Caco-2 (cell line): ENCODE measurements at regions not wholly inside any gene's neighbourhood (a gene's known extent, or its start where the extent isn't known, plus 50 kb on each side); places are given as distances from the start of the nearest gene placed in this dataset.

Experiments
- BruUV-seq: library from RNA; stranded (reverse); fragments of 400-500 nt; replicated peaks from 2 replicates; lab custom pipeline; 2021; lab: Mats Ljungman, UMichigan
- CTCF ChIA-PET: fragments of 300-600 bp; sonication (Branson Sonifier 250); formaldehyde crosslinking; loops from one replicate; lab custom pipeline; 2022; ENCODE audit warnings: antibody characterized with exemption; lab: Charles Lee
- POLR2A ChIA-PET: fragments of 300-600 bp; sonication (Branson Sonifier 250); formaldehyde crosslinking; loops from one replicate; lab custom pipeline; 2022; ENCODE audit warnings: antibody characterized with exemption; lab: Charles Lee
- DNase-seq, 2 experiments: peaks; one replicate each; pipeline versions ENCODE4 v3.0.0 to v3.0.0-alpha.2; 2020 to 2022
- H3K27me3 ChIP-seq: replicated peaks from 2 replicates; pipeline ENCODE4 v1.6.0; 2011; ENCODE audit warnings: low read length; ENCODE audit not compliant: control insufficient read depth, insufficient read depth
- H3K36me3 ChIP-seq: 2 replicates; pipeline ENCODE4 v1.5.1; 2011; ENCODE audit warnings: low read length; ENCODE audit not compliant: control insufficient read depth, insufficient read depth
- H3K4me1 ChIP-seq: fragments of 250-450 bp; sonication (Bioruptor Pico); 2 replicates; pipeline ENCODE4 v1.5.1; 2020; ENCODE audit warnings: mild to moderate bottlenecking
- H3K4me3 ChIP-seq: 2 replicates; pipeline ENCODE4 v1.5.1; 2011; ENCODE audit warnings: low read depth, mild to moderate bottlenecking, control low read depth, low read length
- H3K9me3 ChIP-seq: fragments of 250-450 bp; sonication (Bioruptor Pico); 2 replicates; pipeline ENCODE4 v1.5.1; 2020; ENCODE audit warnings: mild to moderate bottlenecking, moderate library complexity
- H3K27ac Mint-ChIP-seq: one replicate; pipeline ENCODE4 v1.8.0; 2022; ENCODE audit warnings: mixed read lengths; ENCODE audit not compliant: unreplicated experiment
- H3K27me3 Mint-ChIP-seq: one replicate; pipeline ENCODE4 v1.8.0; 2022; ENCODE audit warnings: mixed read lengths; ENCODE audit not compliant: insufficient read depth, unreplicated experiment
- H3K36me3 Mint-ChIP-seq: one replicate; pipeline ENCODE4 v1.8.0; 2022; ENCODE audit warnings: mild to moderate bottlenecking, mixed read lengths; ENCODE audit not compliant: insufficient read depth, unreplicated experiment
- H3K4me1 Mint-ChIP-seq: one replicate; pipeline ENCODE4 v1.8.0; 2022; ENCODE audit warnings: low read depth, mixed read lengths; ENCODE audit not compliant: unreplicated experiment
- H3K4me3 Mint-ChIP-seq: one replicate; pipeline ENCODE4 v1.8.0; 2022; ENCODE audit warnings: mild to moderate bottlenecking, moderate library complexity, mixed read lengths; ENCODE audit not compliant: unreplicated experiment
- H3K9me3 Mint-ChIP-seq: one replicate; pipeline ENCODE4 v1.8.0; 2022; ENCODE audit warnings: mixed read lengths; ENCODE audit not compliant: unreplicated experiment
- intact Hi-C: fragments of 100-400 bp; cut with micrococcal nuclease; formaldehyde crosslinking; loops from one replicate; pipeline ENCODE4 v1.10.0; 2022; ENCODE audit not compliant: unreplicated experiment
- TF ChIP-seq, protein P1 (sequence below), 2 experiments: fragments of 200-600 bp in 1 of 2; IDR thresholded peaks; 1 replicate in 1 of 2; 2 replicates in 1 of 2; pipeline versions ENCODE4 v1.5.1 to v1.8.0; 2011 to 2022; ENCODE audit warnings: antibody characterized with exemption in 1 of 2, control low read depth in 1 of 2, inconsistent platforms in 1 of 2, low read depth in 1 of 2, low read length in 1 of 2, mild to moderate bottlenecking in 1 of 2, moderate library complexity in 1 of 2; ENCODE audit not compliant: insufficient read depth in 1 of 2, severe bottlenecking in 1 of 2, unreplicated experiment in 1 of 2

DNA sequence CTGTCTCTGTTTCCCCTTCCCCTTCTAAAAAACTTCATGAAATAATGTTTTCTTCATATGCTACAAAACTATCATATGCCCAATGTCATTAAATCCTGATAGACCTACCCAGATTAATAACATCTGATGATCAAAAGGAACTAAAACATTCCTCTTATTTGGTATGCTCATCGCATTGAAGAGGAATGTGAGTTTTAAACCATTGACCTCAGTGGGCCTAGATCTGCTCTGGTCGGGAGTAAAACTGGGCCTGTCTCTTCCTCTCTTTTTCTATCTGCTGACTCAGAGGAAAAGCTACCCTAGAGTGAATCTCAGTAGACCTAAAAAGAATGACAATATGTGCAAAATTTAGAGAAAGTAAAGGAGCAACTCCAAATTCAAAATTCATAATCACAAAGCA, 275.8 kb downstream of the SATB1 start:
- peaks cover 14% of the 10 kb centered on the region for H3K4me1 Mint-ChIP-seq
- intact Hi-C loops, result no loop called here
- POLR2A ChIA-PET, result no interaction called here
- DNase-seq, result no peak
- H3K27ac Mint-ChIP-seq, result no peak overlapping the region
- Histone ChIP-seq H3K36me3 (no peaks in the 10 kb centered on the region), H3K4me3 (no peak overlapping the region), H3K4me1 (peaks cover 9% of the 10 kb centered on the region; the same call in 1 of the 2 replicates), H3K9me3 (no peaks in the 10 kb centered on the region), H3K27me3 (no peaks in the 10 kb centered on the region)
- H3K36me3 Mint-ChIP-seq, result no peaks in the 10 kb centered on the region
- no TSS peak for BruUV-seq
- no peaks in the 10 kb centered on the region for H3K9me3 Mint-ChIP-seq
- CTCF ChIA-PET, result no interaction called here
- TF ChIP-seq, protein P1, sequence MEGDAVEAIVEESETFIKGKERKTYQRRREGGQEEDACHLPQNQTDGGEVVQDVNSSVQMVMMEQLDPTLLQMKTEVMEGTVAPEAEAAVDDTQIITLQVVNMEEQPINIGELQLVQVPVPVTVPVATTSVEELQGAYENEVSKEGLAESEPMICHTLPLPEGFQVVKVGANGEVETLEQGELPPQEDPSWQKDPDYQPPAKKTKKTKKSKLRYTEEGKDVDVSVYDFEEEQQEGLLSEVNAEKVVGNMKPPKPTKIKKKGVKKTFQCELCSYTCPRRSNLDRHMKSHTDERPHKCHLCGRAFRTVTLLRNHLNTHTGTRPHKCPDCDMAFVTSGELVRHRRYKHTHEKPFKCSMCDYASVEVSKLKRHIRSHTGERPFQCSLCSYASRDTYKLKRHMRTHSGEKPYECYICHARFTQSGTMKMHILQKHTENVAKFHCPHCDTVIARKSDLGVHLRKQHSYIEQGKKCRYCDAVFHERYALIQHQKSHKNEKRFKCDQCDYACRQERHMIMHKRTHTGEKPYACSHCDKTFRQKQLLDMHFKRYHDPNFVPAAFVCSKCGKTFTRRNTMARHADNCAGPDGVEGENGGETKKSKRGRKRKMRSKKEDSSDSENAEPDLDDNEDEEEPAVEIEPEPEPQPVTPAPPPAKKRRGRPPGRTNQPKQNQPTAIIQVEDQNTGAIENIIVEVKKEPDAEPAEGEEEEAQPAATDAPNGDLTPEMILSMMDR (IDR thresholded peaks at IDR 0.05; ENCODE audit: insufficient read depth in 1 of 2, low read depth in 1 of 2, low read length in 1 of 2, severe bottlenecking in 1 of 2, unreplicated experiment in 1 of 2), result no peak
- H3K27me3 Mint-ChIP-seq, result no peaks in the 10 kb centered on the region
- H3K4me3 Mint-ChIP-seq, result no peak overlapping the region

DNA sequence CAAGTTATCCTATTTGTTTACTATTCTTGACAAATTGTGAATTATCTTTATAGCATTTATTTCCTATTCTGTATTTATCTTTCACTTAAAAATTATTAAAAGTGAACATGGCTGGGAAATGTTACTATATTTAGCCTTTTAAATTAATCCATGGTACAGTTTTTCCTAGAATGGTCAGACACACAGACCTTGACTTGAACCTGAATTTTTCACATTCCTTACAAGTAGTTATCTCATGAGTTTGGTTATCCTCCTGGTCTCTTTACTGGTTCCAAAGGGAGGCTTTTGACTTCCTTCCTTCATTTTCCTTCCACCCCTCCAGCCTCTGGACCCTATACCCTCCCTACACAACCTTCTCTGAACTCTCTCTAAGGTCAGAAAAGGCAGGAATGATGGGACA, 280.6 kb downstream of the SATB1 start:
- BruUV-seq, result no TSS peak
- H3K4me3 Mint-ChIP-seq, result no peak overlapping the region
- no peaks in the 10 kb centered on the region for H3K9me3 Mint-ChIP-seq
- intact Hi-C loops, result no loop called here
- ChIA-PET POLR2A (no interaction called here), CTCF (no interaction called here)
- Histone ChIP-seq H3K36me3 (no peaks in the 10 kb centered on the region), H3K9me3 (no peaks in the 10 kb centered on the region), H3K4me3 (no peak overlapping the region), H3K27me3 (no peaks in the 10 kb centered on the region), H3K4me1 (no peaks in the 10 kb centered on the region)
- DNase-seq, result no peak
- no peaks in the 10 kb centered on the region for H3K4me1 Mint-ChIP-seq
- H3K36me3 Mint-ChIP-seq, result no peaks in the 10 kb centered on the region
- TF ChIP-seq, protein P1 (IDR thresholded peaks at IDR 0.05; ENCODE audit: insufficient read depth in 1 of 2, low read depth in 1 of 2, low read length in 1 of 2, severe bottlenecking in 1 of 2, unreplicated experiment in 1 of 2), result no peak
- H3K27ac Mint-ChIP-seq, result no peak overlapping the region
- H3K27me3 Mint-ChIP-seq, result no peaks in the 10 kb centered on the region

DNA sequence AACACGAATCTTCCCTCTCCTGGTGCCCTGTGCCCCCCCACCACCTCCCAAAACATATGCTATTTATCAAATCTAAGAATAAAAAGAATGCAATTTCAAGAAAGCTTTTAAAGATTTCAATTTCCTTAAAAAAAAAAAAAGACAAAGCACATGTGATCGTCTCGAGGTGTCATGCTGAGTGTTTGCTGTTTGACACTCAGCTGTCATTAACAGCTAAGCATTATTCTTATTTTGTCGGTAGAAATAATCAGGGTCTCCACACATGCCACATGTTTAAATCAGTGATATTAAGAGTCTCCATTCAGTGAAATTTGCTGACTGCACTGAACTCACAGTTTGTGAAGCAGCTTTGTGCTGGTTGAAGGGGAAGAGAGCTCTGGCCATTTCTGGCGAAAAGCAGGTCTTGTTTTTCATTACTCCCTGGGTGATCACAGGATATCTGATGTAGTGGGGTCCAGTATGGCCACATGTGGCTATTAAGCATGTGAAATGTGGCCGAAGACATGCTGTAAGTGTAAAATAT, 281.8 kb downstream of the SATB1 start:
- H3K36me3 Mint-ChIP-seq, result no peaks in the 10 kb centered on the region
- Histone ChIP-seq H3K9me3 (no peaks in the 10 kb centered on the region), H3K27me3 (no peaks in the 10 kb centered on the region), H3K36me3 (no peaks in the 10 kb centered on the region), H3K4me1 (no peaks in the 10 kb centered on the region), H3K4me3 (no peak overlapping the region)
- CTCF ChIA-PET, result no interaction called here
- H3K27me3 Mint-ChIP-seq, result no peaks in the 10 kb centered on the region
- DNase-seq, result no peak
- no peaks in the 10 kb centered on the region for H3K9me3 Mint-ChIP-seq
- TF ChIP-seq, protein P1 (IDR thresholded peaks at IDR 0.05; ENCODE audit: insufficient read depth in 1 of 2, low read depth in 1 of 2, low read length in 1 of 2, severe bottlenecking in 1 of 2, unreplicated experiment in 1 of 2), result no peak
- POLR2A ChIA-PET, result no interaction called here
- H3K4me3 Mint-ChIP-seq, result no peak overlapping the region
- H3K27ac Mint-ChIP-seq, result no peak overlapping the region
- BruUV-seq, result no TSS peak
- intact Hi-C loops, result no loop called here
- H3K4me1 Mint-ChIP-seq, result no peaks in the 10 kb centered on the region
